ENCODE measurements at regions not wholly inside any gene's neighbourhood (a gene's known extent, or its start where the extent isn't known, plus 50 kb on each side); places are given as distances from the start of the nearest gene placed in this dataset.

GRCh38 chr14:22488522-22489243, 100.3 kb downstream of the DAD1 start:
- no peak overlapping the region for H3K27ac ChIP-seq (ENCODE audit: low read length in 2 of 2)
- no peaks in the 10 kb centered on the region for H4K20me1 ChIP-seq (ENCODE audit: control insufficient read depth, insufficient read depth, low read length, poor library complexity, severe bottlenecking)
- TF ChIP-seq EZH2 (IDR thresholded peaks at IDR 0.05; ENCODE audit: borderline replicate concordance, insufficient read depth, low read depth, low read length, poor library complexity, severe bottlenecking) (no peak), CTCF (IDR thresholded peaks at IDR 0.05) (no peak)
- H2AFZ ChIP-seq (ENCODE audit: insufficient read depth, low read depth, low read length, poor library complexity, severe bottlenecking): no peak overlapping the region
- Mint-ChIP-seq H3K9me3 (ENCODE audit: insufficient read depth) (no peaks in the 10 kb centered on the region), H3K27me3 (no peaks in the 10 kb centered on the region), H3K4me3 (peak overlapping the region; percentile 14), H3K27ac (peak overlapping the region; percentile 86), H3K4me1 (peaks cover 87% of the 10 kb centered on the region)
- no peaks in the 10 kb centered on the region for H3K9me3 ChIP-seq (ENCODE audit: control extremely low read depth in 1 of 3, control insufficient read depth in 2 of 3, insufficient read depth in 1 of 3, low read length in 2 of 3)
- ATAC-seq (ENCODE audit: low read depth) (no peak), DNase-seq (no peak)
- ChIA-PET POLR2A (interaction anchor here (1.2 to 1.7 kb wide), 4 partner anchors 62 to 81 kb away, joined by 3 to 7 read pairs (median 4); no protein-coding TSS in a partner anchor), CTCF (interaction anchor here (0.9 to 6.3 kb wide), 8 partner anchors 9 to 81 kb away, joined by 3 to 44 read pairs (median 6); no protein-coding TSS in a partner anchor)
- 72% methylated on average over 8 of the region's 10 CpGs for WGBS (ENCODE audit: insufficient coverage)
- H3K9ac ChIP-seq (ENCODE audit: low read length): no peak overlapping the region
- intact Hi-C loops (cut with micrococcal nuclease): no loop called here
- H3K4me3 ChIP-seq (ENCODE audit: control extremely low read depth in 1 of 5, extremely low read depth in 1 of 5, insufficient read depth in 1 of 5, low read depth in 2 of 5, low read length in 4 of 5): no peak overlapping the region
- H3K4me1 ChIP-seq (ENCODE audit: control insufficient read depth in 2 of 2, insufficient read depth in 2 of 2, low read length in 2 of 2): peaks cover 31 to 72% of the 10 kb centered on the region in 2 donors
- H3K27me3 ChIP-seq (replicated peaks in 1 of 4; ENCODE audit: control extremely low read depth in 1 of 4, control insufficient read depth in 3 of 4, insufficient read depth in 4 of 4, low read length in 3 of 4): no peaks in the 10 kb centered on the region
- H3K36me3 ChIP-seq (replicated peaks in 1 of 2; ENCODE audit: control extremely low read depth in 1 of 2, control insufficient read depth in 1 of 2, extremely low read depth in 1 of 2, insufficient read depth in 2 of 2, low read length in 1 of 2): no peaks in the 10 kb centered on the region
- no peak overlapping the region for H3K4me2 ChIP-seq (replicated peaks; ENCODE audit: low read depth, low read length, poor library complexity, severe bottlenecking)
- H3K79me2 ChIP-seq (ENCODE audit: control insufficient read depth, insufficient read depth, low read length): no peaks in the 10 kb centered on the region

- no peak overlapping the region for H3K9ac ChIP-seq (ENCODE audit: low read length)
- H3K27me3 ChIP-seq (replicated peaks in 1 of 4; ENCODE audit: control extremely low read depth in 1 of 4, control insufficient read depth in 3 of 4, insufficient read depth in 4 of 4, low read length in 3 of 4): no peaks in the 10 kb centered on the region
- Mint-ChIP-seq H3K27ac (peak overlapping the region; percentile 67), H3K9me3 (ENCODE audit: insufficient read depth) (no peaks in the 10 kb centered on the region), H3K4me1 (peaks cover 88% of the 10 kb centered on the region), H3K27me3 (no peaks in the 10 kb centered on the region), H3K4me3 (peak overlapping the region; percentile 1)
- no peak overlapping the region for H3K4me2 ChIP-seq (replicated peaks; ENCODE audit: low read depth, low read length, poor library complexity, severe bottlenecking)
- peaks cover 37 to 73% of the 10 kb centered on the region in 2 donors for H3K4me1 ChIP-seq (ENCODE audit: control insufficient read depth in 2 of 2, insufficient read depth in 2 of 2, low read length in 2 of 2)
- no peaks in the 10 kb centered on the region for H3K79me2 ChIP-seq (ENCODE audit: control insufficient read depth, insufficient read depth, low read length)
- no peaks in the 10 kb centered on the region for H3K9me3 ChIP-seq (ENCODE audit: control extremely low read depth in 1 of 3, control insufficient read depth in 2 of 3, insufficient read depth in 1 of 3, low read length in 2 of 3)
- ChIA-PET POLR2A (interaction anchor here (1.7 kb wide), 1 partner anchor 68 kb away, joined by 4 read pairs; no protein-coding TSS in a partner anchor), CTCF (interaction anchor here (1.2 to 6.3 kb wide), 6 partner anchors 9 to 82 kb away, joined by 4 to 44 read pairs (median 8); no protein-coding TSS in a partner anchor)
- DNase-seq (no peak), ATAC-seq (ENCODE audit: low read depth) (no peak)
- no peaks in the 10 kb centered on the region for H3K36me3 ChIP-seq (replicated peaks in 1 of 2; ENCODE audit: control extremely low read depth in 1 of 2, control insufficient read depth in 1 of 2, extremely low read depth in 1 of 2, insufficient read depth in 2 of 2, low read length in 1 of 2)
- no peak overlapping the region for H3K27ac ChIP-seq (ENCODE audit: low read length in 2 of 2)
- no peaks in the 10 kb centered on the region for H4K20me1 ChIP-seq (ENCODE audit: control insufficient read depth, insufficient read depth, low read length, poor library complexity, severe bottlenecking)
- no peak overlapping the region for H3K4me3 ChIP-seq (ENCODE audit: control extremely low read depth in 1 of 5, extremely low read depth in 1 of 5, insufficient read depth in 1 of 5, low read depth in 2 of 5, low read length in 4 of 5)
- WGBS (ENCODE audit: insufficient coverage): 84% methylated on average over 1 of the region's 1 CpG
- intact Hi-C loops (cut with micrococcal nuclease): no loop called here
- no peak for TF ChIP-seq EZH2 (IDR thresholded peaks at IDR 0.05; ENCODE audit: borderline replicate concordance, insufficient read depth, low read depth, low read length, poor library complexity, severe bottlenecking)
- TF ChIP-seq CTCF (IDR thresholded peaks at IDR 0.05): no peak
- no peak overlapping the region for H2AFZ ChIP-seq (ENCODE audit: insufficient read depth, low read depth, low read length, poor library complexity, severe bottlenecking)
Measured at GRCh38 chr14:22487941-22488340, 101.1 kb downstream of the DAD1 start.
